GM23338 (cell line): ENCODE measurements at regions not wholly inside any gene's neighbourhood (a gene's known extent, or its start where the extent isn't known, plus 50 kb on each side); places are given as distances from the start of the nearest gene placed in this dataset.

Experiments
- ATAC-seq: fragments of 200-7000 bp; cut with Tn5 transposase; 3 replicates; pipeline ENCODE4 v1.9.1; 2020
- DNase-seq: peaks from one replicate; pipeline ENCODE4 v3.0.0-alpha.2; 2015; ENCODE audit warnings: low spot score
- H2AFZ ChIP-seq: fragments of 200-600 bp; sonication (generic); 2 replicates; pipeline ENCODE4 v1.8.0; 2016; ENCODE audit warnings: antibody characterized with exemption, mild to moderate bottlenecking, moderate library complexity
- H3F3A ChIP-seq: fragments of 200-600 bp; sonication (generic); replicated peaks from 2 replicates; pipeline ENCODE4 v1.8.0; 2017; ENCODE audit warnings: antibody characterized with exemption, mixed run types, low read depth
- H3K27ac ChIP-seq: fragments of 200-600 bp; sonication (generic); 2 replicates; pipeline ENCODE4 v1.6.1; 2016; ENCODE audit warnings: low read depth
- H3K27me3 ChIP-seq: fragments of 200-600 bp; sonication (generic); 2 replicates; pipeline ENCODE4 v1.8.0; 2016; ENCODE audit warnings: mild to moderate bottlenecking, mixed run types, moderate library complexity; ENCODE audit not compliant: insufficient read depth
- H3K36me3 ChIP-seq: fragments of 200-600 bp; sonication (generic); 2 replicates; pipeline ENCODE4 v1.8.0; 2016; ENCODE audit warnings: mild to moderate bottlenecking; ENCODE audit not compliant: insufficient read depth
- H3K4me1 ChIP-seq: fragments of 200-600 bp; sonication (generic); 2 replicates; pipeline ENCODE4 v1.8.0; 2016; ENCODE audit warnings: mild to moderate bottlenecking, moderate library complexity; ENCODE audit not compliant: insufficient read depth
- H3K4me2 ChIP-seq: fragments of 200-600 bp; sonication (generic); 2 replicates; pipeline ENCODE4 v1.7.1; 2017; ENCODE audit warnings: mixed run types
- H3K4me3 ChIP-seq: fragments of 200-600 bp; sonication (generic); 2 replicates; pipeline ENCODE4 v1.6.1; 2016; ENCODE audit warnings: mixed run types
- H3K79me2 ChIP-seq: fragments of 200-600 bp; sonication (generic); replicated peaks from 2 replicates; pipeline ENCODE4 v1.8.0; 2017; ENCODE audit warnings: mild to moderate bottlenecking; ENCODE audit not compliant: insufficient read depth
- H3K9me2 ChIP-seq: fragments of 200-600 bp; sonication (generic); 2 replicates; pipeline ENCODE4 v1.8.0; 2017; ENCODE audit not compliant: insufficient read depth
- H4K20me1 ChIP-seq: fragments of 200-600 bp; sonication (generic); replicated peaks from 2 replicates; pipeline ENCODE4 v1.8.0; 2017; ENCODE audit warnings: mild to moderate bottlenecking; ENCODE audit not compliant: insufficient read depth
- H3K27ac Mint-ChIP-seq: 2 replicates; pipeline ENCODE4 v1.8.0; 2020; ENCODE audit warnings: inconsistent platforms, mild to moderate bottlenecking, moderate library complexity, mixed read lengths
- H3K27me3 Mint-ChIP-seq: 3 replicates; pipeline ENCODE4 v1.8.0; 2022; ENCODE audit warnings: low read depth, mild to moderate bottlenecking, moderate library complexity, mixed read lengths, inconsistent platforms; ENCODE audit not compliant: insufficient read depth, poor library complexity
- H3K36me3 Mint-ChIP-seq: 3 replicates; pipeline ENCODE4 v1.8.0; 2021; ENCODE audit warnings: low read depth, mild to moderate bottlenecking, inconsistent platforms, moderate library complexity, mixed read lengths
- H3K4me1 Mint-ChIP-seq: 3 replicates; pipeline ENCODE4 v1.8.0; 2020; ENCODE audit warnings: mild to moderate bottlenecking, inconsistent platforms, mixed read lengths
- H3K4me3 Mint-ChIP-seq: 3 replicates; pipeline ENCODE4 v1.8.0; 2021; ENCODE audit warnings: moderate library complexity, mild to moderate bottlenecking, inconsistent platforms, mixed read lengths
- H3K9me3 Mint-ChIP-seq: 3 replicates; pipeline ENCODE4 v1.8.0; 2020; ENCODE audit warnings: moderate library complexity, mild to moderate bottlenecking, inconsistent platforms, mixed read lengths
- CREB1 ChIP-seq: fragments of 250-450 bp; sonication (Bioruptor Pico); IDR thresholded peaks from 2 replicates; pipeline ENCODE4 v1.5.0; 2020; ENCODE audit warnings: low read depth, mild to moderate bottlenecking, moderate library complexity
- CTCF ChIP-seq, 2 experiments: fragments of 200-600 bp in 1 of 2; sonication (generic) in 1 of 2; conservative IDR thresholded peaks; 2 replicates each; pipeline versions ENCODE4 v1.5.1 to v1.6.1; 2016 to 2017; ENCODE audit warnings: antibody characterized with exemption in 2 of 2, low read depth in 2 of 2, mild to moderate bottlenecking in 2 of 2, moderate library complexity in 1 of 2
- EZH2 ChIP-seq: fragments of 200-600 bp; sonication (generic); IDR thresholded peaks from one replicate; pipeline ENCODE4 v1.8.0; 2017; ENCODE audit warnings: antibody characterized with exemption, mild to moderate bottlenecking, low read depth; ENCODE audit not compliant: unreplicated experiment
- EZH2phosphoT487 ChIP-seq: fragments of 200-600 bp; sonication (generic); IDR thresholded peaks from one replicate; pipeline ENCODE4 v1.8.1; 2018; ENCODE audit warnings: antibody characterized with exemption; ENCODE audit not compliant: unreplicated experiment
- NANOG ChIP-seq: IDR thresholded peaks from 2 replicates; pipeline ENCODE4 v1.6.1; 2016; ENCODE audit warnings: antibody characterized with exemption, borderline replicate concordance
- POLR2AphosphoS5 ChIP-seq: IDR thresholded peaks from 2 replicates; pipeline ENCODE4 v1.6.1; 2016; ENCODE audit warnings: antibody characterized with exemption, low read depth
- REST ChIP-seq: IDR thresholded peaks from one replicate; pipeline ENCODE4 v1.6.1; 2018; ENCODE audit warnings: antibody characterized with exemption; ENCODE audit not compliant: unreplicated experiment
- STAT1 ChIP-seq: IDR thresholded peaks from one replicate; pipeline ENCODE4 v1.6.1; 2016; ENCODE audit warnings: antibody characterized with exemption; ENCODE audit not compliant: unreplicated experiment
- ZNF114 ChIP-seq: fragments of 250-450 bp; sonication (Bioruptor Pico); IDR thresholded peaks from 2 replicates; pipeline ENCODE4 v1.5.0; 2020; ENCODE audit warnings: mild to moderate bottlenecking, moderate library complexity
- ZNF331 ChIP-seq: fragments of 250-450 bp; sonication (Bioruptor Pico); IDR thresholded peaks from 2 replicates; pipeline ENCODE4 v1.5.0; 2020; ENCODE audit warnings: low read depth, mild to moderate bottlenecking, moderate library complexity
- TF ChIP-seq, protein P1 (sequence below): IDR thresholded peaks from 2 replicates; pipeline ENCODE4 v1.6.1; 2016; ENCODE audit warnings: antibody characterized with exemption

DNA sequence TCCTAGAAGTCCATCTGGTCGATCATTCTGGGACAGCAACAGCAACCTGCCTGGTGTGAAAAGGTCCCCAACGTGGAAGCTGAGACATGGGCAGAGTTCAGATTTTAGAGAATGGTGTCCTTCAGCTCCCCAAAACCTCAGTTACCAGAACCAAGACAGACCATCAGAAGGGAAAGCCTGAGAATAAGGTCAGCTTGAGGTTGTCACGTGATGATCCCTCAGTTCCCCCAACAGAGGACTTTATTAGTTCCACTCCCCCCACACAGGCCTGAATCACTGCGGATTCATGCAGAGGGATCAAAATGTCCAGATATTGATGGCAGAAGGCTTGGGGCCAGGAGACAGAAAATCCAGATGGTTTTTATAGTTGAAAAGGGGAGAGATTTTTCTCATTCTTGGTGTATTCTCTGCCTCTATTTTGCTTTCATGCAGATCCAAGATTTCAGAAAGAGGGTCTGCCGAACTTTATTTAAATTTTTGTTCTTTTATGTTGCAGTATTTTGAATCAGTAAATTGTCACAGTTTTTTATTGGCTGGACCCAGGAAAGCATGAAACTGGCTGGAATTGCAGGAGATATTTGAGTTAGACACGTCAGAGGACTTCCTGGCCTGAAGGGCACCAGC lies 139.0 kb upstream of the NTM start:
- no peaks in the 10 kb centered on the region for H3K27me3 ChIP-seq
- no peak overlapping the region for H3K4me3 ChIP-seq
- ATAC-seq (no peak), DNase-seq (no peak)
- no peaks in the 10 kb centered on the region; the same call in 1 of the 2 replicates for H3K36me3 ChIP-seq
- no peak overlapping the region for H3K27ac ChIP-seq
- H3K79me2 ChIP-seq, result no peaks in the 10 kb centered on the region
- H3K4me2 ChIP-seq, result no peak overlapping the region
- TF ChIP-seq, protein P1, sequence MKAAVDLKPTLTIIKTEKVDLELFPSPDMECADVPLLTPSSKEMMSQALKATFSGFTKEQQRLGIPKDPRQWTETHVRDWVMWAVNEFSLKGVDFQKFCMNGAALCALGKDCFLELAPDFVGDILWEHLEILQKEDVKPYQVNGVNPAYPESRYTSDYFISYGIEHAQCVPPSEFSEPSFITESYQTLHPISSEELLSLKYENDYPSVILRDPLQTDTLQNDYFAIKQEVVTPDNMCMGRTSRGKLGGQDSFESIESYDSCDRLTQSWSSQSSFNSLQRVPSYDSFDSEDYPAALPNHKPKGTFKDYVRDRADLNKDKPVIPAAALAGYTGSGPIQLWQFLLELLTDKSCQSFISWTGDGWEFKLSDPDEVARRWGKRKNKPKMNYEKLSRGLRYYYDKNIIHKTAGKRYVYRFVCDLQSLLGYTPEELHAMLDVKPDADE, result no peak
- TF ChIP-seq ZNF114 (CRISPR knock-in tag), result no peak
- no peak for TF ChIP-seq NANOG
- TF ChIP-seq EZH2phosphoT487, result no peak
- no peak for TF ChIP-seq CTCF (conservative IDR thresholded peaks at IDR 0.05; ENCODE audit: low read depth in 2 of 2)
- TF ChIP-seq CREB1 (CRISPR knock-in tag), result no peak
- H4K20me1 ChIP-seq, result no peaks in the 10 kb centered on the region
- no peak overlapping the region for H3K4me3 Mint-ChIP-seq
- peaks cover 22% of the 10 kb centered on the region for H3K4me1 ChIP-seq
- no peak overlapping the region for H3K27ac Mint-ChIP-seq
- H3K27me3 Mint-ChIP-seq, result peaks cover 8% of the 10 kb centered on the region
- H2AFZ ChIP-seq, result 0 out of 2 replicates have a peak overlapping the region, but pooled peaks have one; percentile 29
- peaks cover 32% of the 10 kb centered on the region for H3K4me1 Mint-ChIP-seq
- H3K9me2 ChIP-seq, result peaks cover 10% of the 10 kb centered on the region
- 0 out of 2 replicates have a peak, but pooled peaks cover 3% of the 10 kb centered on the region for H3F3A ChIP-seq
- no peaks in the 10 kb centered on the region; the same call in 1 of the 3 replicates for H3K9me3 Mint-ChIP-seq
- H3K36me3 Mint-ChIP-seq, result no peaks in the 10 kb centered on the region

GRCh38 chr11:131232261-131232660 lies 138.2 kb upstream of the NTM start:
- 0 out of 2 replicates have a peak, but pooled peaks cover 3% of the 10 kb centered on the region for H3F3A ChIP-seq
- H3K4me3 ChIP-seq, result no peak overlapping the region
- ATAC-seq (no peak), DNase-seq (no peak)
- no peaks in the 10 kb centered on the region for H3K27me3 ChIP-seq
- H3K9me2 ChIP-seq, result peaks cover 10% of the 10 kb centered on the region
- no peaks in the 10 kb centered on the region for H3K79me2 ChIP-seq
- H2AFZ ChIP-seq, result peak overlapping the region; percentile 89
- H3K4me1 Mint-ChIP-seq, result peaks cover 34% of the 10 kb centered on the region
- H3K27ac Mint-ChIP-seq, result no peak overlapping the region
- H3K9me3 Mint-ChIP-seq, result no peaks in the 10 kb centered on the region; the same call in 1 of the 3 replicates
- no peaks in the 10 kb centered on the region; the same call in 1 of the 2 replicates for H3K36me3 ChIP-seq
- H3K4me2 ChIP-seq, result no peak overlapping the region
- H3K4me1 ChIP-seq, result peaks cover 22% of the 10 kb centered on the region
- no peak overlapping the region for H3K27ac ChIP-seq
- H3K36me3 Mint-ChIP-seq, result no peaks in the 10 kb centered on the region
- H4K20me1 ChIP-seq, result no peaks in the 10 kb centered on the region
- no peak overlapping the region for H3K4me3 Mint-ChIP-seq
- H3K27me3 Mint-ChIP-seq, result peaks cover 8% of the 10 kb centered on the region
- TF ChIP-seq STAT1 (no peak), ZNF331 (no peak), EZH2 (no peak), EZH2phosphoT487 (no peak), POLR2AphosphoS5 (no peak), NANOG (no peak), ZNF114 (CRISPR knock-in tag) (no peak), CTCF (conservative IDR thresholded peaks at IDR 0.05; ENCODE audit: low read depth in 2 of 2) (no peak), REST (no peak)
- TF ChIP-seq, protein P1, result no peak
